Heart right ventricle (tissue), 16 donors: ENCODE measurements at regions not wholly inside any gene's neighbourhood (a gene's known extent, or its start where the extent isn't known, plus 50 kb on each side); places are given as distances from the start of the nearest gene placed in this dataset.

Source experiments
- ATAC-seq, 8 donors: fragments of 200-7000 bp; cut with Tn5 transposase; one replicate each; pipeline ENCODE4 v1.9.1; 2020; ENCODE audit warnings: mild to moderate bottlenecking in 8 of 8, moderate library complexity in 8 of 8, moderate number of reproducible peaks in 1 of 8
- DNase-seq, 2 donors: peaks; one replicate each; pipeline ENCODE4 v3.0.0-alpha.2; 2020
- H3K27ac ChIP-seq, 10 donors: fragments of 200-600 bp; sonication (generic) in 2 of 10; one replicate each; pipeline versions ENCODE4 v1.5.0 to v1.8.0; 2020 to 2022; ENCODE audit warnings: mild to moderate bottlenecking in 3 of 10
- H3K27me3 ChIP-seq, 7 donors: fragments of 200-600 bp; one replicate each; pipeline ENCODE4 v1.8.0; 2021 to 2022; ENCODE audit warnings: mild to moderate bottlenecking in 2 of 7
- H3K36me3 ChIP-seq, 9 donors: fragments of 200-600 bp; sonication (generic) in 1 of 9; one replicate each; pipeline versions ENCODE4 v1.5.0 to v1.8.0; 2020 to 2022; ENCODE audit warnings: mild to moderate bottlenecking in 2 of 9
- H3K4me1 ChIP-seq, 9 donors: fragments of 200-600 bp; sonication (generic) in 1 of 9; one replicate each; pipeline versions ENCODE4 v1.5.0 to v1.8.0; 2020 to 2022; ENCODE audit warnings: mild to moderate bottlenecking in 4 of 9
- H3K4me3 ChIP-seq, 10 donors: fragments of 200-600 bp; sonication (generic) in 2 of 10; one replicate each; pipeline versions ENCODE4 v1.5.0 to v1.8.0; 2020 to 2022; ENCODE audit warnings: mild to moderate bottlenecking in 7 of 10, moderate library complexity in 2 of 10
- H3K9me3 ChIP-seq, 11 donors: fragments of 200-600 bp in 10 of 11; sonication (generic) in 2 of 11; one replicate each; pipeline versions ENCODE4 v1.5.0 to v1.8.0; 2013 to 2022; ENCODE audit warnings: mild to moderate bottlenecking in 2 of 11, control low read depth in 1 of 11, moderate library complexity in 1 of 11
- WGBS, 2 donors: extraction: QIAGEN DNeasy Blood & Tissue Kit; methylation state at CpG; one replicate each; pipeline ENCODE4 v1.1.7; 2013; ENCODE audit warnings: inconsistent platforms in 1 of 2; 5-methylcytosine and 5-hydroxymethylcytosine counted together
- intact Hi-C, 10 donors: fragments of 100-400 bp; cut with DNase I; formaldehyde crosslinking; loops; one replicate each; pipeline versions ENCODE4 v1.11.1 to v1.14.2; 2022
- TF ChIP-seq, protein P1 (sequence below), 9 donors: fragments of 200-600 bp; sonication (generic) in 2 of 9; IDR thresholded peaks; one replicate each; pipeline versions ENCODE4 v1.5.0 to v1.8.0; 2021 to 2022; ENCODE audit warnings: antibody characterized with exemption in 9 of 9, mild to moderate bottlenecking in 5 of 9, moderate library complexity in 1 of 9
- donor health status: Arrhythmogenic right ventricular cardiomyopathy.
- donor health status: ischemic (EF 13 %, LVEDD 7.1; RV severe dilation, severe dysfunction).
- donor health status: healthy with polysubstance abuse.
- donor health status: DM: no; HTN: yes; CAD: no.
- donor health status: DM: no; HTN: no; CAD: no.
- donor health status: ischemic (EF 25% LVEDD 6.9; RV normal size, moderate dysfunction).
- donor health status: ischemic (EF 25% LVEDD 5.7; RV mildly dilated, moderate dysfunction).
- donor health status: healthy.
- donor health status: DM: yes; HTN: yes; CAD: no.
- donor health status: Ischemic cardiomyopathy.
- donor health status: ischemic (EF 35%, LVEDD 5.7; RV mildly dilated, moderate dysfunction).
- donor health status: nonischemic (EF 11% LVEDD 7.7; RV severe dilation, severe dysfunction).
- donor health status: DM: yes; HTN: yes; CAD: no.
- donor health status: PGD.
- donor health status: ischemic (EF 29% LVEDD 5.4; RV normal size, mild dysfunction).
- donor health status: nonischemic (EF 23%, LVEDD 6.1; RV moderate dilation, normal function).

DNA sequence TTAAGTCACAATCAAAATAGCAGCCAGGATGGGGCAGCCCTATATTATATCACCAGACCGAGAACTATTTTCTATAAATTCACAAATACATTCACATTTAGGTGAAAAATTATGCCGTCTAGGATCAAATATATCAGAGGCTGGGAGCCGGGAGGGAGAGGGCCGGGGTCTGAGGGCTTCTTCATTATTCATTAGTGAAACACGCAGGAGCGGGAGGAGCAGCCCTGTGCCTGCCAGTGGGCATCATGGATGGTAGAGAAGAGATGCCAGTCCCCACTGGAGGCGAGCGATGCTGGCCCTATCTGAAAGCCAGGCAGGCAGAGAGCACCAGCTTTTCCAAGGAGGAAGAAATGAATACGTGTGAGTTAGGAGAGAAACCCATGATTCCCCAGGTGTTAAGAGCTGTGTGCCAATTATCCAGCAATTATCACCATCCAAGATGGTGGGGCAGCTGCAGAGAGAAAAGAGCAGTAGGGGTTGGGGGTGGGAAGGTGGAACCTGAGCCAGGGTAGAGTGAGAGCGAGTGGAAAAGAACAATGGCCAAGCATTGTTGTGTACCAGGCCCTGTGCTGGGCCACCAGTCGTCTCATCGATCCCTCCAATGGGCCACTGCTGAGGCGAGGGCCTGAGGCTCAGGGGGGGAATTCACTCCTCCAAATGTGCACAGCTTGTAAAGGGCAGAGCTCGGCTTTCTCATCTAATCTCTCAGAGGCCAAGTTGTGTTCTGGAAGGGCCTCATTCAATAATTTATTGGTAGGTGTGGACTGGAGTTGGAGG is 261.3 kb upstream of the TLE3 start:
- peaks cover 0 to 48% (median 16%) of the 10 kb centered on the region in 7 donors for H3K27me3 ChIP-seq
- H3K27ac ChIP-seq, result no peak overlapping the region
- 96 to 97% methylated on average over 14 of the region's 14 CpGs for WGBS, 2 donors
- H3K4me1 ChIP-seq, result no peaks in the 10 kb centered on the region
- no peaks in the 10 kb centered on the region for H3K36me3 ChIP-seq
- no peaks in the 10 kb centered on the region for H3K9me3 ChIP-seq
- ATAC-seq, result no peak
- TF ChIP-seq, protein P1, sequence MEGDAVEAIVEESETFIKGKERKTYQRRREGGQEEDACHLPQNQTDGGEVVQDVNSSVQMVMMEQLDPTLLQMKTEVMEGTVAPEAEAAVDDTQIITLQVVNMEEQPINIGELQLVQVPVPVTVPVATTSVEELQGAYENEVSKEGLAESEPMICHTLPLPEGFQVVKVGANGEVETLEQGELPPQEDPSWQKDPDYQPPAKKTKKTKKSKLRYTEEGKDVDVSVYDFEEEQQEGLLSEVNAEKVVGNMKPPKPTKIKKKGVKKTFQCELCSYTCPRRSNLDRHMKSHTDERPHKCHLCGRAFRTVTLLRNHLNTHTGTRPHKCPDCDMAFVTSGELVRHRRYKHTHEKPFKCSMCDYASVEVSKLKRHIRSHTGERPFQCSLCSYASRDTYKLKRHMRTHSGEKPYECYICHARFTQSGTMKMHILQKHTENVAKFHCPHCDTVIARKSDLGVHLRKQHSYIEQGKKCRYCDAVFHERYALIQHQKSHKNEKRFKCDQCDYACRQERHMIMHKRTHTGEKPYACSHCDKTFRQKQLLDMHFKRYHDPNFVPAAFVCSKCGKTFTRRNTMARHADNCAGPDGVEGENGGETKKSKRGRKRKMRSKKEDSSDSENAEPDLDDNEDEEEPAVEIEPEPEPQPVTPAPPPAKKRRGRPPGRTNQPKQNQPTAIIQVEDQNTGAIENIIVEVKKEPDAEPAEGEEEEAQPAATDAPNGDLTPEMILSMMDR (IDR thresholded peaks at IDR 0.05), result no peak
- no peak for DNase-seq
- intact Hi-C loops, result loop anchor here in 1 of 10 donors (10.0 kb wide), 1 partner anchor 624 kb away; no protein-coding TSS in a partner anchor
- H3K4me3 ChIP-seq, result no peak overlapping the region

DNA sequence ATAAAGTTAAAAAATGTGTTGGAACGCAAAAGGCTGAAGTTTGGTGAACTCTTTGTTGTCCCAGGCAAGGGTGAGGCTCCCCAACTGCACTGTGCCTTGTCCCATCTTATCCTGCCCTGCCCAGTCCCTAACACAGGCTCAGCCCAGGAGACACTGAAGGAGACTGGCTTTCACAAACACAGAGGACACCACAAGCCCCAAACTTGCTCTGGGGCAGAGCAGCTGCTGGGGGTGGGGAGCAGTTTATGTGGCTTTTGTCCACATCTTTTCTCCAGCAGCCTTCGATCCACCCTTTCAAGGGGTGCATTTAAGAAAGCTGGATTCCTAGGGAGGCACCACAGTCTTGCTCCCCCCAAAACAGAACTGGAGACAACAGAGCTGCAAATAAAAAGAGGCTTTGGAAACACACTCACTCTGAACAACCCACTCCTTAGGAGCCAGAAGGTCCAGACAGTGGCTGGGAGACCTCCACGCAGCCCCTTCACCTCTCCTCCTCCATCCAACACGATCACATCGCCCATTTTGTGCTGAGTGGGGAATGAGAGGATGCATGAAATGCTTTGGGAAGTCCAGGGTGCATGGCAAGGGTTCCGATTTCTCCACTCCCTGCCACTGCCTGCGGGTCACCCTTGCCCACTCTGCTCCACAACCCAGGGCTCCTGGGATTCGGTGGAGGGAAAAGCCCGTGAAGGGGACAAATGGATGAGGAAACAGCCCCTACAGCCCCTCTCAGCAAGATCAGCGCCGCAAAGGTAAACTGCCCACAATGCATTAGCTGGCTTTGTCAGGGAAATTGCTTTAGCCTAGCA is 260.5 kb upstream of the TLE3 start:
- no peaks in the 10 kb centered on the region for H3K4me1 ChIP-seq
- WGBS, 2 donors, result 95% methylated on average over 11 of the region's 11 CpGs
- H3K27ac ChIP-seq, result no peak overlapping the region
- DNase-seq (no peak), ATAC-seq (no peak)
- no peaks in the 10 kb centered on the region for H3K36me3 ChIP-seq
- TF ChIP-seq, protein P1 (IDR thresholded peaks at IDR 0.05), result no peak
- H3K27me3 ChIP-seq, result peaks cover 0 to 48% (median 16%) of the 10 kb centered on the region in 7 donors
- intact Hi-C loops, result loop anchor here in 1 of 10 donors (10.0 kb wide), 1 partner anchor 623 kb away; no protein-coding TSS in a partner anchor
- no peak overlapping the region for H3K4me3 ChIP-seq
- H3K9me3 ChIP-seq, result no peaks in the 10 kb centered on the region

DNA sequence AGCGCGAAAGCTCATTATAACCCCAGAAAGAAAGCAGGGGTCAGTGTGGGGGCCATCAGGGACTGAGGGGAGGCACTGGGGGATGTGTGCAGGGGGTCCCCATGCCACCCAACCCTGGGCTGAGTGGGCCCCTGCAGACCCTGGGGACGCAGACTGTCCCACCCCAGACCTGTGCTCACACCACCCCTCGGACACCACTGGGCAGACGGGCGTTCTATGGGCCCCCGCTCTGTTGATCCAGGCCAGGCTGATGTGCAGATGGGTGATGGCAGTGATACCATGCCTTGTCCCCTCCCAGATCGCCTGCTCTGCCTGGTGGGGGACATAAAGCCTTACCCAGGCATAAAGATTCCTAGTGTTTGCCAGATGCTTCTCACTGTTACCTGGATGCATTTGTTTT is 259.7 kb upstream of the TLE3 start:
- DNase-seq (no peak), ATAC-seq (no peak)
- TF ChIP-seq, protein P1 (IDR thresholded peaks at IDR 0.05), result no peak

DNA sequence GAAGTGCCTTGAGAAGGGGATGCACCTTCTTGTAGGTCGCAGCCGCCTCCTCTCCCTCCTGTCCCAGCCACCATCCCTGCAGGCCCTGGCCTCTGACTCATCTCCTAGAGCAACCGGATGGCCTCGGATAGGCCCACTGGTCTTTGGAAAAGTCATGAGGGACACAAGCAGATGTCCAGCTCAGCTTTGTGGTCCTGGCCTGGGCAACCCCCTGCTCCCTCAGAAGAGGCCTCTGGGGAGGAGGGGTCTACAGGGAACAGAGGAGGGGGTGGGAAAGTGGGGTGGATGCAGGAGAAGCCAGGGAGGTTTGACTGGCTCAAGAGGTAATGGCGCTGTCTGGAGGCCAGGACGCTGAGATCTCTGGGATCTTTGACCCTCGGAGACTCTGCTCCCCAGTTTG is 259.2 kb upstream of the TLE3 start:
- DNase-seq (no peak), ATAC-seq (no peak)
- intact Hi-C loops, result loop anchor here in 1 of 10 donors (10.0 kb wide), 1 partner anchor 622 kb away; no protein-coding TSS in a partner anchor
- TF ChIP-seq, protein P1 (IDR thresholded peaks at IDR 0.05), result no peak
- Histone ChIP-seq H3K4me3 (no peak overlapping the region), H3K4me1 (no peaks in the 10 kb centered on the region), H3K9me3 (no peaks in the 10 kb centered on the region), H3K27me3 (peaks cover 0 to 43% (median 12%) of the 10 kb centered on the region in 7 donors), H3K27ac (no peak overlapping the region), H3K36me3 (no peaks in the 10 kb centered on the region)
- 84 to 90% methylated on average over 7 of the region's 7 CpGs for WGBS, 2 donors

More for the DNA sequence above, 259.7 kb upstream of the TLE3 start:
- Histone ChIP-seq H3K4me3 (no peak overlapping the region), H3K27ac (no peak overlapping the region), H3K4me1 (no peaks in the 10 kb centered on the region), H3K27me3 (peaks cover 0 to 42% (median 12%) of the 10 kb centered on the region in 7 donors), H3K36me3 (no peaks in the 10 kb centered on the region), H3K9me3 (no peaks in the 10 kb centered on the region)
- intact Hi-C loops, result loop anchor here in 1 of 10 donors (10.0 kb wide), 1 partner anchor 623 kb away; no protein-coding TSS in a partner anchor
- 91 to 92% methylated on average over 8 of the region's 8 CpGs for WGBS, 2 donors
